Prostate gland (tissue), 2 donors: ENCODE measurements at regions not wholly inside any gene's neighbourhood (a gene's known extent, or its start where the extent isn't known, plus 50 kb on each side); places are given as distances from the start of the nearest gene placed in this dataset.

Experiments
- DNase-seq: peaks from one replicate; pipeline ENCODE4 v3.0.0-alpha.2; 2019; ENCODE audit warnings: low spot score
- H3K27ac ChIP-seq, 2 donors: fragments of 200-600 bp; sonication (generic); 2 replicates each; pipeline ENCODE4 v1.5.1; 2017 to 2019
- H3K27me3 ChIP-seq: fragments of 200-600 bp; sonication (generic); replicated peaks from 2 replicates; pipeline ENCODE4 v1.5.1; 2019; ENCODE audit not compliant: insufficient read depth
- H3K36me3 ChIP-seq, 2 donors: fragments of 200-600 bp; sonication (generic); 1 replicate in 1 of 2; 2 replicates in 1 of 2; pipeline versions ENCODE4 v1.5.1 to v1.8.1; 2017 to 2019
- H3K4me1 ChIP-seq: fragments of 200-600 bp; sonication (generic); replicated peaks from 2 replicates; pipeline ENCODE4 v1.5.1; 2019
- H3K4me3 ChIP-seq, 2 donors: fragments of 200-600 bp; sonication (generic); 2 replicates each; pipeline ENCODE4 v1.5.1; 2017 to 2019
- H3K9me3 ChIP-seq: fragments of 200-600 bp; sonication (generic); 2 replicates; pipeline ENCODE4 v1.5.1; 2017
- CTCF ChIP-seq, 4 experiments: fragments of 200-600 bp in 2 of 4; fragments of 450-650 bp in 2 of 4; sonication (generic) in 2 of 4; IDR thresholded peaks; 1 replicate in 3 of 4; 2 replicates in 1 of 4; pipeline ENCODE4 v1.5.1; 2016 to 2019; ENCODE audit warnings: antibody characterized with exemption in 4 of 4, mild to moderate bottlenecking in 2 of 4, moderate library complexity in 2 of 4
- POLR2A ChIP-seq: fragments of 450-650 bp; IDR thresholded peaks from one replicate; pipeline ENCODE4 v1.6.1; 2016; ENCODE audit warnings: antibody characterized with exemption, mild to moderate bottlenecking
- POLR2AphosphoS5 ChIP-seq: sonication (generic); formaldehyde crosslinking; IDR thresholded peaks from one replicate; pipeline ENCODE4 v1.6.1; 2017; ENCODE audit warnings: antibody characterized with exemption
- WGBS: methylation state at CpG from one replicate; pipeline ENCODE4 v1.1.5; 2018; 5-methylcytosine and 5-hydroxymethylcytosine counted together
- intact Hi-C: fragments of 100-400 bp; cut with DNase I; formaldehyde crosslinking; loops from one replicate; pipeline ENCODE4 v1.14.2; 2022

- H3K36me3 ChIP-seq, result peaks cover 0 to 3% of the 10 kb centered on the region in 2 donors
- no peak overlapping the region for H3K4me3 ChIP-seq
- 81% methylated on average over 4 of the region's 4 CpGs for WGBS
- intact Hi-C loops, result no loop called here
- no peaks in the 10 kb centered on the region for H3K27me3 ChIP-seq
- H3K9me3 ChIP-seq, result no peaks in the 10 kb centered on the region
- no peaks in the 10 kb centered on the region for H3K4me1 ChIP-seq
- no peak overlapping the region for H3K27ac ChIP-seq
- TF ChIP-seq POLR2AphosphoS5 (no peak), POLR2A (no peak), CTCF (IDR thresholded peaks at IDR 0.05) (no peak)
- DNase-seq, result no peak
Measured at GRCh38 chr15:24763891-24764290, 88.3 kb downstream of the NPAP1 start.

- no peaks in the 10 kb centered on the region for H3K9me3 ChIP-seq
- 73% methylated on average over 7 of the region's 7 CpGs for WGBS
- peaks cover 0 to 3% of the 10 kb centered on the region in 2 donors for H3K36me3 ChIP-seq
- H3K27ac ChIP-seq, result no peak overlapping the region
- intact Hi-C loops, result no loop called here
- no peak for DNase-seq
- H3K4me1 ChIP-seq, result no peaks in the 10 kb centered on the region
- H3K4me3 ChIP-seq, result no peak overlapping the region
- no peak for TF ChIP-seq POLR2A
- TF ChIP-seq POLR2AphosphoS5, result no peak
- TF ChIP-seq CTCF (IDR thresholded peaks at IDR 0.05), result no peak
- H3K27me3 ChIP-seq, result no peaks in the 10 kb centered on the region
Measured at GRCh38 chr15:24764375-24765171, 89.0 kb downstream of the NPAP1 start.

- 58% methylated on average over 1 of the region's 1 CpG for WGBS
Measured at GRCh38 chr15:24766511-24767133, 91.0 kb downstream of the NPAP1 start.

GRCh38 chr15:24772266-24772665 lies 96.7 kb downstream of the NPAP1 start:
- no peaks in the 10 kb centered on the region for H3K9me3 ChIP-seq
- intact Hi-C loops, result no loop called here
- no peaks in the 10 kb centered on the region for H3K27me3 ChIP-seq
- no peak overlapping the region for H3K4me3 ChIP-seq
- DNase-seq, result no peak
- no peak overlapping the region for H3K27ac ChIP-seq
- no peaks in the 10 kb centered on the region for H3K4me1 ChIP-seq
- TF ChIP-seq POLR2A (no peak), POLR2AphosphoS5 (no peak), CTCF (IDR thresholded peaks at IDR 0.05) (no peak)
- 25% methylated on average over 6 of the region's 6 CpGs for WGBS
- H3K36me3 ChIP-seq, result peaks cover 0 to 2% of the 10 kb centered on the region in 2 donors

More at GRCh38 chr15:24766511-24767133, 91.0 kb downstream of the NPAP1 start:
- Histone ChIP-seq H3K9me3 (no peaks in the 10 kb centered on the region), H3K4me1 (no peaks in the 10 kb centered on the region), H3K27ac (no peak overlapping the region), H3K36me3 (peaks cover 0 to 3% of the 10 kb centered on the region in 2 donors), H3K4me3 (no peak overlapping the region), H3K27me3 (no peaks in the 10 kb centered on the region)
- intact Hi-C loops, result no loop called here
- no peak for TF ChIP-seq POLR2A
- TF ChIP-seq POLR2AphosphoS5, result no peak
- no peak for TF ChIP-seq CTCF (IDR thresholded peaks at IDR 0.05)
- no peak for DNase-seq
